ENCODE measurements at regions not wholly inside any gene's neighbourhood (a gene's known extent, or its start where the extent isn't known, plus 50 kb on each side); places are given as distances from the start of the nearest gene placed in this dataset.

DNA sequence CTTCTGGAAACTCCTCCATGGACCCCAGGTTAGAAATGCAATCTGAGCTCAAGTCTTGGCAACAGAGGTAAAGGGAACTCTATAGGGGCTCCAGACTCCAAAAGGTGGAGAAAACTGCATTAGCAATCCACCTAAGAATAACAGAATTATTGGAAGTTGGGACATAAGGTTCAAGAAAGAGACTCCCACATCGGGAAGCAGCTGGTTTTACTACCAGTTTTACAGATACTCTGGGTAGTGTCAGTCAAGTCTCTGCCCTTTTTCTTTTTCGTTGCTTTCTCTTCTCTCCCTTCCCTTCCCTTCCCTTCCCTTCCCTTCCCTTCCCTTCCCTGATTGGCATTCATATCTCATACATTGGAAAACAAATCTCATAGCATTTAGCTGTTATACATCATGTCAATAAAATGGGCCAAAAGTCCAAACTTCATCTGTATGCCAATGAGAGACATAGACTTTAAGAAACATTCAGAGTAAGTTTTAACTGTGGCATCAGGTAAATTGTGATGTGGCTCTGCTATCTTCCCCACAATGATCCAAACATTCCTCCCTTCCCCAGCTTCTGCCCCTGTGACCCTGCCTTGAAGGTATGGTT, 166.7 kb downstream of the KCNE4 start:
- TF ChIP-seq LEF1 (IDR thresholded peaks at IDR 0.05; ENCODE audit: borderline replicate concordance) (no peak), SP1 (IDR thresholded peaks at IDR 0.05) (no peak), SUZ12 (IDR thresholded peaks at IDR 0.05) (no peak), FOXK2 (IDR thresholded peaks at IDR 0.05) (no peak), ARNT (IDR thresholded peaks at IDR 0.05) (no peak), ELF4 (IDR thresholded peaks at IDR 0.05) (no peak), NFRKB (IDR thresholded peaks at IDR 0.05) (no peak), FOXM1 (IDR thresholded peaks at IDR 0.05; ENCODE audit: borderline replicate concordance) (no peak), TARDBP (IDR thresholded peaks at IDR 0.05) (no peak), HDGF (IDR thresholded peaks at IDR 0.05; ENCODE audit: borderline replicate concordance) (no peak), ZNF384 (IDR thresholded peaks at IDR 0.05) (no peak), FOXA1 (IDR thresholded peaks at IDR 0.05) (no peak), BHLHE40 (IDR thresholded peaks at IDR 0.05; ENCODE audit: borderline replicate concordance) (no peak)
- TF ChIP-seq, protein P1, sequence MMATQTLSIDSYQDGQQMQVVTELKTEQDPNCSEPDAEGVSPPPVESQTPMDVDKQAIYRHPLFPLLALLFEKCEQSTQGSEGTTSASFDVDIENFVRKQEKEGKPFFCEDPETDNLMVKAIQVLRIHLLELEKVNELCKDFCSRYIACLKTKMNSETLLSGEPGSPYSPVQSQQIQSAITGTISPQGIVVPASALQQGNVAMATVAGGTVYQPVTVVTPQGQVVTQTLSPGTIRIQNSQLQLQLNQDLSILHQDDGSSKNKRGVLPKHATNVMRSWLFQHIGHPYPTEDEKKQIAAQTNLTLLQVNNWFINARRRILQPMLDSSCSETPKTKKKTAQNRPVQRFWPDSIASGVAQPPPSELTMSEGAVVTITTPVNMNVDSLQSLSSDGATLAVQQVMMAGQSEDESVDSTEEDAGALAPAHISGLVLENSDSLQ (IDR thresholded peaks at IDR 0.05), result no peak

Measured in HEK293T (cell line).